ENCODE measurements at regions not wholly inside any gene's neighbourhood (a gene's known extent, or its start where the extent isn't known, plus 50 kb on each side); places are given as distances from the start of the nearest gene placed in this dataset.

DNA sequence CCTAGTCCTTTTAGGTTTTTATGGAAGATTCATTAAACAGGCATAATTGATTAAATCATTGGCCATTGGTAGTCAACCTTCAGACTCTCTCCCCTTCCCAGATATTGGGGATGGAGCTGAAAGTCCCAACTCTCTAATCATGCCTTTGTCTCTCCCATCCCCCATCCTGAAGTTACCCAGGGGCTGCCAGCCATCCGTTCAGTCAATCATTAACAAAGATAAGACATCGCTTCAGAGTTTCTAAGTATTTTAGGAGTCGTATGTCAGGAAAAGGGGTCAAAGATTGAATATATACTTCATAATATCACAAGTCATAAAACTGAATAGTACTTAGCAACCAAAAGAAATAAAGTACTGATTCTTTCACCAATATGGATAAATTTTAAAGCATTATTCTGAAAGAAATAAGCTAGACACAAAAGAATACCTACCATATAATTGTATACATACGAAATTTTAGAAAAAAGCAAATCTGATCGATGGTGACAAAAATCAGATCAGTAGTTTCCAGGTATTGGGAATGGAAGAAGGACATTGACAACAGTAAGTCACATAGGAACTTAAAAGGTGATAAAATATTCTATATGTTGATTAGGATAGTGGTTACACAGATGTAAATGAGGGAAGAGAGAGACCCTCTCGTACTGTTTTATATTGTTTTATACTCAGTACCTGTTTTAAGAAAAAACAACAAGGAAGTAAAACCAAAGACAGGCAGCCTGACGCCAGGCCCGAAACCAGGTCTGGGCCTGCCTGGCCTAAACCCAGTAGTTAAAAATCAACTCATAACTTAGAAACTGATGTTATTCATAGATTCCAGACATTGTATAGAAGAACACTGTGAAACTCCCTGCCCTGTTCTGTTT is 414.4 kb downstream of the DAD1 start (continued):
- TF ChIP-seq, protein P1, sequence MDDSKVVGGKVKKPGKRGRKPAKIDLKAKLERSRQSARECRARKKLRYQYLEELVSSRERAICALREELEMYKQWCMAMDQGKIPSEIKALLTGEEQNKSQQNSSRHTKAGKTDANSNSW (CRISPR knock-in tag; IDR thresholded peaks at IDR 0.05; ENCODE audit: borderline replicate concordance): no peak
- TF ChIP-seq ISX (CRISPR knock-in tag; conservative IDR thresholded peaks at IDR 0.05) (no peak), ZNF44 (CRISPR knock-in tag; IDR thresholded peaks at IDR 0.05) (no peak), ZSCAN20 (CRISPR knock-in tag; IDR thresholded peaks at IDR 0.05; ENCODE audit: borderline replicate concordance) (no peak), ELF4 (CRISPR knock-in tag; IDR thresholded peaks at IDR 0.05; ENCODE audit: borderline replicate concordance) (peak; percentile 45; the same call in 1 of the 2 replicates), ZNF598 (CRISPR knock-in tag; IDR thresholded peaks at IDR 0.05; ENCODE audit: borderline replicate concordance) (no peak), CENPX (CRISPR knock-in tag; IDR thresholded peaks at IDR 0.05) (no peak), SRY (CRISPR knock-in tag; IDR thresholded peaks at IDR 0.05) (no peak), ARNT (IDR thresholded peaks at IDR 0.05) (no peak), GATAD2A (CRISPR knock-in tag; IDR thresholded peaks at IDR 0.05) (peak; percentile 51; the same call in 1 of the 2 replicates), TBX3 (IDR thresholded peaks at IDR 0.05; ENCODE audit: borderline replicate concordance) (no peak), KLF9 (CRISPR knock-in tag; IDR thresholded peaks at IDR 0.05; ENCODE audit: low read depth) (no peak), ZFP37 (CRISPR knock-in tag; IDR thresholded peaks at IDR 0.05; ENCODE audit: borderline replicate concordance) (no peak), MYC (CRISPR knock-in tag; IDR thresholded peaks at IDR 0.05; ENCODE audit: borderline replicate concordance) (no peak), ZNF12 (CRISPR knock-in tag; IDR thresholded peaks at IDR 0.05) (0 out of 2 replicates have a peak, but pooled peaks have one; percentile 51), ZNF614 (CRISPR knock-in tag; IDR thresholded peaks at IDR 0.05; ENCODE audit: borderline replicate concordance) (no peak), EP300 (IDR thresholded peaks at IDR 0.05; ENCODE audit: low read depth in 2 of 2, low read length in 2 of 2) (0 out of 4 replicates have a peak, but pooled peaks of 1 of the 2 experiments have one; percentile 42), EP300 (CRISPR knock-in tag; IDR thresholded peaks at IDR 0.05; ENCODE audit: borderline replicate concordance) (no peak), NFYC (CRISPR knock-in tag; IDR thresholded peaks at IDR 0.05) (no peak), ZNF124 (CRISPR knock-in tag; IDR thresholded peaks at IDR 0.05) (no peak), DMAP1 (CRISPR knock-in tag; IDR thresholded peaks at IDR 0.05) (0 out of 2 replicates have a peak, but pooled peaks have one; percentile 20), DNMT1 (CRISPR knock-in tag; IDR thresholded peaks at IDR 0.05) (no peak), HNRNPUL1 (IDR thresholded peaks at IDR 0.05; ENCODE audit: low read depth, low read length) (peak; percentile 84)
- TF ChIP-seq, protein P2, sequence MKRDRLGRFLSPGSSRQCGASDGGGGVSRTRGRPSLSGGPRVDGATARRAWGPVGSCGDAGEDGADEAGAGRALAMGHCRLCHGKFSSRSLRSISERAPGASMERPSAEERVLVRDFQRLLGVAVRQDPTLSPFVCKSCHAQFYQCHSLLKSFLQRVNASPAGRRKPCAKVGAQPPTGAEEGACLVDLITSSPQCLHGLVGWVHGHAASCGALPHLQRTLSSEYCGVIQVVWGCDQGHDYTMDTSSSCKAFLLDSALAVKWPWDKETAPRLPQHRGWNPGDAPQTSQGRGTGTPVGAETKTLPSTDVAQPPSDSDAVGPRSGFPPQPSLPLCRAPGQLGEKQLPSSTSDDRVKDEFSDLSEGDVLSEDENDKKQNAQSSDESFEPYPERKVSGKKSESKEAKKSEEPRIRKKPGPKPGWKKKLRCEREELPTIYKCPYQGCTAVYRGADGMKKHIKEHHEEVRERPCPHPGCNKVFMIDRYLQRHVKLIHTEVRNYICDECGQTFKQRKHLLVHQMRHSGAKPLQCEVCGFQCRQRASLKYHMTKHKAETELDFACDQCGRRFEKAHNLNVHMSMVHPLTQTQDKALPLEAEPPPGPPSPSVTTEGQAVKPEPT (CRISPR knock-in tag; IDR thresholded peaks at IDR 0.05; ENCODE audit: low read depth): no peak
- TF ChIP-seq, protein P3, sequence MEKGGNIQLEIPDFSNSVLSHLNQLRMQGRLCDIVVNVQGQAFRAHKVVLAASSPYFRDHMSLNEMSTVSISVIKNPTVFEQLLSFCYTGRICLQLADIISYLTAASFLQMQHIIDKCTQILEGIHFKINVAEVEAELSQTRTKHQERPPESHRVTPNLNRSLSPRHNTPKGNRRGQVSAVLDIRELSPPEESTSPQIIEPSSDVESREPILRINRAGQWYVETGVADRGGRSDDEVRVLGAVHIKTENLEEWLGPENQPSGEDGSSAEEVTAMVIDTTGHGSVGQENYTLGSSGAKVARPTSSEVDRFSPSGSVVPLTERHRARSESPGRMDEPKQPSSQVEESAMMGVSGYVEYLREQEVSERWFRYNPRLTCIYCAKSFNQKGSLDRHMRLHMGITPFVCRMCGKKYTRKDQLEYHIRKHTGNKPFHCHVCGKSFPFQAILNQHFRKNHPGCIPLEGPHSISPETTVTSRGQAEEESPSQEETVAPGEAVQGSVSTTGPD (CRISPR knock-in tag; IDR thresholded peaks at IDR 0.05): no peak
- TF ChIP-seq, protein P4, sequence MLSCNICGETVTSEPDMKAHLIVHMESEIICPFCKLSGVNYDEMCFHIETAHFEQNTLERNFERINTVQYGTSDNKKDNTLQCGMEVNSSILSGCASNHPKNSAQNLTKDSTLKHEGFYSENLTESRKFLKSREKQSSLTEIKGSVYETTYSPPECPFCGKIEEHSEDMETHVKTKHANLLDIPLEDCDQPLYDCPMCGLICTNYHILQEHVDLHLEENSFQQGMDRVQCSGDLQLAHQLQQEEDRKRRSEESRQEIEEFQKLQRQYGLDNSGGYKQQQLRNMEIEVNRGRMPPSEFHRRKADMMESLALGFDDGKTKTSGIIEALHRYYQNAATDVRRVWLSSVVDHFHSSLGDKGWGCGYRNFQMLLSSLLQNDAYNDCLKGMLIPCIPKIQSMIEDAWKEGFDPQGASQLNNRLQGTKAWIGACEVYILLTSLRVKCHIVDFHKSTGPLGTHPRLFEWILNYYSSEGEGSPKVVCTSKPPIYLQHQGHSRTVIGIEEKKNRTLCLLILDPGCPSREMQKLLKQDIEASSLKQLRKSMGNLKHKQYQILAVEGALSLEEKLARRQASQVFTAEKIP (CRISPR knock-in tag; IDR thresholded peaks at IDR 0.05; ENCODE audit: borderline replicate concordance): no peak

Measured in HepG2 (cell line).